ENCODE measurements at regions not wholly inside any gene's neighbourhood (a gene's known extent, or its start where the extent isn't known, plus 50 kb on each side); places are given as distances from the start of the nearest gene placed in this dataset.

- intact Hi-C loops (cut with DNase I): no loop called here
- TF ChIP-seq CTCF (IDR thresholded peaks at IDR 0.05; ENCODE audit: borderline replicate concordance, extremely low read depth, insufficient read depth): no peak
- H3K27ac ChIP-seq (ENCODE audit: low read depth in 2 of 2, low read length in 2 of 2): no peak overlapping the region
- no peak overlapping the region for H3K9ac ChIP-seq (ENCODE audit: low read length in 3 of 3)
- no peaks in the 10 kb centered on the region for H3K36me3 ChIP-seq (ENCODE audit: control insufficient read depth in 2 of 3, insufficient read depth in 3 of 3, low read length in 3 of 3)
- H3K9me3 ChIP-seq (ENCODE audit: control insufficient read depth in 2 of 3, insufficient read depth in 1 of 3, low read length in 3 of 3): no peaks in the 10 kb centered on the region
- no peaks in the 10 kb centered on the region for H3K4me1 ChIP-seq (ENCODE audit: control insufficient read depth in 2 of 3, insufficient read depth in 2 of 3, low read depth in 1 of 3, low read length in 3 of 3)
- H3K27me3 ChIP-seq (ENCODE audit: control insufficient read depth, insufficient read depth, low read length): no peaks in the 10 kb centered on the region
- H3K4me3 ChIP-seq (ENCODE audit: low read length in 3 of 3): no peak overlapping the region
- FAIRE-seq (no peak), DNase-seq (peak in 2 of 5 donors; percentile 4)
These were observed 452.3 kb downstream of the KCNA4 start for GRCh38 chr11:29564486-29564885.

GRCh38 chr11:29562183-29562582, 454.6 kb downstream of the KCNA4 start:
- no peak for DNase-seq
- Histone ChIP-seq H3K4me1 (ENCODE audit: control insufficient read depth in 2 of 3, insufficient read depth in 2 of 3, low read depth in 1 of 3, low read length in 3 of 3) (no peaks in the 10 kb centered on the region), H3K9ac (ENCODE audit: low read length in 3 of 3) (no peak overlapping the region), H3K4me3 (ENCODE audit: low read length in 3 of 3) (no peak overlapping the region), H3K9me3 (ENCODE audit: control insufficient read depth in 2 of 3, insufficient read depth in 1 of 3, low read length in 3 of 3) (no peaks in the 10 kb centered on the region), H3K27me3 (ENCODE audit: control insufficient read depth, insufficient read depth, low read length) (no peaks in the 10 kb centered on the region), H3K36me3 (ENCODE audit: control insufficient read depth in 2 of 3, insufficient read depth in 3 of 3, low read length in 3 of 3) (no peaks in the 10 kb centered on the region), H3K27ac (ENCODE audit: low read depth in 2 of 2, low read length in 2 of 2) (no peak overlapping the region)
- FAIRE-seq: no peak
- no peak for TF ChIP-seq CTCF (IDR thresholded peaks at IDR 0.05; ENCODE audit: borderline replicate concordance, extremely low read depth, insufficient read depth)
- intact Hi-C loops (cut with DNase I): no loop called here

DNA sequence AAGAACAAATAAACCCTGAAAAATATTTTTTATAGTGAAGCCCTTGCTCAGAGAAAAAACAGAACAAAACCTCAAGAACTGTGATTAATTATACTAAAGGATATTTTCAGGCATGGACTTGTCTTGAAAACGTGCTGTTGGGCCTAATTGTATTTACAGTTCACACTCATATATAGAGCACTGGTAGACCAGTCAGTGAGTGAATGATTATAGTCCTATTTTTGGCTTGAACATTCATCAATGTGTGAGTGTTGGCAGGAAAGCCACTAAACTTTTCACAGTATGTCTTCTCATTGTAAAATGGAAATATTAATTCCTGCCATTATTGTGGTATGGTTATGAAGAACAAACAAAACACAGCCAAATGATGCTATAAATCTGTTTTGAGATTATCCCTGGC, 462.8 kb downstream of the KCNA4 start:
- no peak overlapping the region for H3K27ac ChIP-seq (ENCODE audit: low read depth in 2 of 2, low read length in 2 of 2)
- FAIRE-seq: no peak
- no peaks in the 10 kb centered on the region for H3K9me3 ChIP-seq (ENCODE audit: control insufficient read depth in 2 of 3, insufficient read depth in 1 of 3, low read length in 3 of 3)
- DNase-seq: no peak
- no peak overlapping the region for H3K9ac ChIP-seq (ENCODE audit: low read length in 3 of 3)
- no peaks in the 10 kb centered on the region for H3K4me1 ChIP-seq (ENCODE audit: control insufficient read depth in 2 of 3, insufficient read depth in 2 of 3, low read depth in 1 of 3, low read length in 3 of 3)
- H3K36me3 ChIP-seq (ENCODE audit: control insufficient read depth in 2 of 3, insufficient read depth in 3 of 3, low read length in 3 of 3): no peaks in the 10 kb centered on the region
- intact Hi-C loops (cut with DNase I): no loop called here
- H3K27me3 ChIP-seq (ENCODE audit: control insufficient read depth, insufficient read depth, low read length): no peaks in the 10 kb centered on the region
- TF ChIP-seq CTCF (IDR thresholded peaks at IDR 0.05; ENCODE audit: borderline replicate concordance, extremely low read depth, insufficient read depth): no peak
- H3K4me3 ChIP-seq (ENCODE audit: low read length in 3 of 3): no peak overlapping the region

- FAIRE-seq: no peak
- intact Hi-C loops (cut with DNase I): no loop called here
- H3K27ac ChIP-seq (ENCODE audit: low read depth in 2 of 2, low read length in 2 of 2): no peak overlapping the region
These were observed 478.3 kb downstream of the KCNA4 start for GRCh38 chr11:29538339-29539036.

More at GRCh38 chr11:29538339-29539036, 478.3 kb downstream of the KCNA4 start:
- Histone ChIP-seq H3K4me3 (ENCODE audit: low read length in 3 of 3) (no peak overlapping the region), H3K9ac (ENCODE audit: low read length in 3 of 3) (no peak overlapping the region), H3K27me3 (ENCODE audit: control insufficient read depth, insufficient read depth, low read length) (no peaks in the 10 kb centered on the region), H3K4me1 (ENCODE audit: control insufficient read depth in 2 of 3, insufficient read depth in 2 of 3, low read depth in 1 of 3, low read length in 3 of 3) (no peaks in the 10 kb centered on the region), H3K9me3 (ENCODE audit: control insufficient read depth in 2 of 3, insufficient read depth in 1 of 3, low read length in 3 of 3) (no peaks in the 10 kb centered on the region), H3K36me3 (ENCODE audit: control insufficient read depth in 2 of 3, insufficient read depth in 3 of 3, low read length in 3 of 3) (no peaks in the 10 kb centered on the region)
- no peak for DNase-seq
- TF ChIP-seq CTCF (IDR thresholded peaks at IDR 0.05; ENCODE audit: borderline replicate concordance, extremely low read depth, insufficient read depth): no peak

Measured in kidney (tissue), 13 donors.